ENCODE measurements at regions not wholly inside any gene's neighbourhood (a gene's known extent, or its start where the extent isn't known, plus 50 kb on each side); places are given as distances from the start of the nearest gene placed in this dataset.
"Not testable (repeated sequence)": the region's sequence is repeated elsewhere in the genome, so short reads cannot be mapped to it uniquely, and the experiment has no call there.

DNA sequence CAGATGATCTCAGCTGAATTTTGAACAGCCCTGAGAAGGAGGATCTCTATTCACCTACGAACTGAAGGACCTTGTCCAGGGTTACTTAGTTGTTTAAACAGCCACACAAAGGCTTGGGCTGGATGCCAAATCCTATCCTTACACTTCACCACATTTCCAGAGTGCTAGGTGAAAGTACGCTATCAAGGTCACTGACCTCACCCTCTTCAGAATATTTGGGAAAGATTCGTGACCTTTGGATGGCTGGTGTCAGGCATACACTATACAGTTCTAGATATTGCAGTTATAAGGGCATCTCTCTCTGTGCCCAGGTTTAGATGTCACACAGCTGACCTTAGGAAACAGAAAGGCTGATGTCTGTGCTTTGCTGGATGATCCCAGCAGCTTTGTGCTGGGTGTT is 61.2 kb upstream of the ABLIM1 start:
- no peak for DNase-seq
- H3K4me3 ChIP-seq (ENCODE audit: low read depth, low read length): no peak overlapping the region
- H3K36me3 ChIP-seq (replicated peaks): no peaks in the 10 kb centered on the region
- in situ Hi-C loops (cut with HindIII; ENCODE audit: low pct_ligation_motif_present, low sequenced_read_pairs): no loop called here
- TF ChIP-seq, protein P1, sequence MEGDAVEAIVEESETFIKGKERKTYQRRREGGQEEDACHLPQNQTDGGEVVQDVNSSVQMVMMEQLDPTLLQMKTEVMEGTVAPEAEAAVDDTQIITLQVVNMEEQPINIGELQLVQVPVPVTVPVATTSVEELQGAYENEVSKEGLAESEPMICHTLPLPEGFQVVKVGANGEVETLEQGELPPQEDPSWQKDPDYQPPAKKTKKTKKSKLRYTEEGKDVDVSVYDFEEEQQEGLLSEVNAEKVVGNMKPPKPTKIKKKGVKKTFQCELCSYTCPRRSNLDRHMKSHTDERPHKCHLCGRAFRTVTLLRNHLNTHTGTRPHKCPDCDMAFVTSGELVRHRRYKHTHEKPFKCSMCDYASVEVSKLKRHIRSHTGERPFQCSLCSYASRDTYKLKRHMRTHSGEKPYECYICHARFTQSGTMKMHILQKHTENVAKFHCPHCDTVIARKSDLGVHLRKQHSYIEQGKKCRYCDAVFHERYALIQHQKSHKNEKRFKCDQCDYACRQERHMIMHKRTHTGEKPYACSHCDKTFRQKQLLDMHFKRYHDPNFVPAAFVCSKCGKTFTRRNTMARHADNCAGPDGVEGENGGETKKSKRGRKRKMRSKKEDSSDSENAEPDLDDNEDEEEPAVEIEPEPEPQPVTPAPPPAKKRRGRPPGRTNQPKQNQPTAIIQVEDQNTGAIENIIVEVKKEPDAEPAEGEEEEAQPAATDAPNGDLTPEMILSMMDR (IDR thresholded peaks at IDR 0.05; ENCODE audit: low read depth, low read length, missing control alignments): no peak
- no peak overlapping the region for H3K27ac ChIP-seq
- H3K27me3 ChIP-seq (replicated peaks): no peaks in the 10 kb centered on the region

DNA sequence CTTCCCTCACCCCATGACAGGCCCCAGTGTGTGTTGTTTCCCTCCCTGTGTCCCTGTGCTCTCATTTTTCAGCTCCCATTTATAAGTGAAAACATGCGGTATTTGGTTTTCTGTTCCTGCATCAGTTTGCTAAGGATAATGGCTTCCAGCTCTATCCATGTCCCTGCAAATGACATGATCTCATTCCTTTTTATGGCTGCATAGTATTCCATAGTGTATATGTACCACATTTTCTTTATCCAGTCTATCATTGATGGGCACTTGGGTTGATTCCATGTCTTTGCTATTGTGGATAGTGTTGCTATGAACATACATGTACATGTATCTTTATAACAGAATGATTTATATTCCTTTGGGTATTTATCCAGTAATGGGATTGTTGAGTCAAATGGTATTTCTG is 61.9 kb upstream of the ABLIM1 start:
- H3K36me3 ChIP-seq (replicated peaks); H3K4me3 ChIP-seq (ENCODE audit: low read depth, low read length); H3K27ac ChIP-seq; DNase-seq; H3K27me3 ChIP-seq (replicated peaks); in situ Hi-C loops (cut with HindIII; ENCODE audit: low pct_ligation_motif_present, low sequenced_read_pairs): not testable (repeated sequence)

- in situ Hi-C loops (cut with HindIII; ENCODE audit: low pct_ligation_motif_present, low sequenced_read_pairs): no loop called here
- no peak for DNase-seq
- Histone ChIP-seq H3K36me3 (replicated peaks) (no peaks in the 10 kb centered on the region), H3K27me3 (replicated peaks) (no peaks in the 10 kb centered on the region), H3K27ac (no peak overlapping the region), H3K4me3 (ENCODE audit: low read depth, low read length) (no peak overlapping the region)
- TF ChIP-seq, protein P1 (IDR thresholded peaks at IDR 0.05; ENCODE audit: low read depth, low read length, missing control alignments): no peak
Measured at GRCh38 chr10:114720685-114721278, 62.7 kb upstream of the ABLIM1 start.

- H3K27ac ChIP-seq; H3K4me3 ChIP-seq (ENCODE audit: low read depth, low read length); in situ Hi-C loops (cut with HindIII; ENCODE audit: low pct_ligation_motif_present, low sequenced_read_pairs); H3K27me3 ChIP-seq (replicated peaks); H3K36me3 ChIP-seq (replicated peaks); DNase-seq: not testable (repeated sequence)
Measured at GRCh38 chr10:114722136-114722535, 64.1 kb upstream of the ABLIM1 start.

- in situ Hi-C loops (cut with HindIII; ENCODE audit: low pct_ligation_motif_present, low sequenced_read_pairs): no loop called here
- no peak overlapping the region for H3K4me3 ChIP-seq (ENCODE audit: low read depth, low read length)
- no peaks in the 10 kb centered on the region for H3K27me3 ChIP-seq (replicated peaks)
- H3K36me3 ChIP-seq (replicated peaks): no peaks in the 10 kb centered on the region
- no peak overlapping the region for H3K27ac ChIP-seq
- TF ChIP-seq, protein P1 (IDR thresholded peaks at IDR 0.05; ENCODE audit: low read depth, low read length, missing control alignments): no peak
- DNase-seq: no peak
Measured at GRCh38 chr10:114723361-114723760, 65.3 kb upstream of the ABLIM1 start.

- Histone ChIP-seq H3K27ac (no peak overlapping the region), H3K36me3 (replicated peaks) (no peaks in the 10 kb centered on the region), H3K4me3 (ENCODE audit: low read depth, low read length) (no peak overlapping the region), H3K27me3 (replicated peaks) (no peaks in the 10 kb centered on the region)
- DNase-seq: no peak
- TF ChIP-seq, protein P1 (IDR thresholded peaks at IDR 0.05; ENCODE audit: low read depth, low read length, missing control alignments): no peak
- in situ Hi-C loops (cut with HindIII; ENCODE audit: low pct_ligation_motif_present, low sequenced_read_pairs): no loop called here
Measured at GRCh38 chr10:114723991-114724715, 66.1 kb upstream of the ABLIM1 start.

GRCh38 chr10:114724716-114725106 is 66.6 kb upstream of the ABLIM1 start:
- no peak for DNase-seq
- Histone ChIP-seq H3K27me3 (replicated peaks) (no peaks in the 10 kb centered on the region), H3K27ac (no peak overlapping the region), H3K36me3 (replicated peaks) (no peaks in the 10 kb centered on the region), H3K4me3 (ENCODE audit: low read depth, low read length) (no peak overlapping the region)
- in situ Hi-C loops (cut with HindIII; ENCODE audit: low pct_ligation_motif_present, low sequenced_read_pairs): no loop called here
- TF ChIP-seq, protein P1 (IDR thresholded peaks at IDR 0.05; ENCODE audit: low read depth, low read length, missing control alignments): no peak
